WI38 (cell line): ENCODE measurements at regions not wholly inside any gene's neighbourhood (a gene's known extent, or its start where the extent isn't known, plus 50 kb on each side); places are given as distances from the start of the nearest gene placed in this dataset.

Source experiments
- H3K4me3 ChIP-seq: 2 replicates; pipeline ENCODE4 v1.5.1; 2011; ENCODE audit warnings: low read depth, mild to moderate bottlenecking, control low read depth, low read length
- TF ChIP-seq, protein P1 (sequence below): IDR thresholded peaks from 2 replicates; pipeline ENCODE4 v1.5.1; 2012; ENCODE audit warnings: low read depth, mild to moderate bottlenecking, control low read depth, low read length

DNA sequence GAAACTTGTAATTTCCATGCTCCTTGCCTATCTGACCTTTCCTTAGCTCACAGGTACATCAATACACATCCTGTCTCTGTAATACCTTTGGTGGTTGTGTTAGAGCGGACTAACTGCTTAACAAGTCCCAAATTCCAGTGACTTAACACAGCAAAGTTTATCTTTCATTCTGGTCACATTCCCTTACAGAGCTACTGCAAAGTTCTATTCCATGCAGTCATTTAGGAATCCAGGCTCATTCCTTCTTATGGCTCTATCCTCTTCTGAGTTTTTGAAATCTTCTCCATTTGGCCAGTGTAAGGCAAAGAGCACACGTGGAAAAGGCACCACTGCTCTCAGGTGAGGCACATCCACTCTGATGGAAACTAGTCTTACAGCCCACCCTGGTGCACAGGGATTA, 238.6 kb upstream of the ANKRD55 start:
- no peak overlapping the region for H3K4me3 ChIP-seq
- TF ChIP-seq, protein P1, sequence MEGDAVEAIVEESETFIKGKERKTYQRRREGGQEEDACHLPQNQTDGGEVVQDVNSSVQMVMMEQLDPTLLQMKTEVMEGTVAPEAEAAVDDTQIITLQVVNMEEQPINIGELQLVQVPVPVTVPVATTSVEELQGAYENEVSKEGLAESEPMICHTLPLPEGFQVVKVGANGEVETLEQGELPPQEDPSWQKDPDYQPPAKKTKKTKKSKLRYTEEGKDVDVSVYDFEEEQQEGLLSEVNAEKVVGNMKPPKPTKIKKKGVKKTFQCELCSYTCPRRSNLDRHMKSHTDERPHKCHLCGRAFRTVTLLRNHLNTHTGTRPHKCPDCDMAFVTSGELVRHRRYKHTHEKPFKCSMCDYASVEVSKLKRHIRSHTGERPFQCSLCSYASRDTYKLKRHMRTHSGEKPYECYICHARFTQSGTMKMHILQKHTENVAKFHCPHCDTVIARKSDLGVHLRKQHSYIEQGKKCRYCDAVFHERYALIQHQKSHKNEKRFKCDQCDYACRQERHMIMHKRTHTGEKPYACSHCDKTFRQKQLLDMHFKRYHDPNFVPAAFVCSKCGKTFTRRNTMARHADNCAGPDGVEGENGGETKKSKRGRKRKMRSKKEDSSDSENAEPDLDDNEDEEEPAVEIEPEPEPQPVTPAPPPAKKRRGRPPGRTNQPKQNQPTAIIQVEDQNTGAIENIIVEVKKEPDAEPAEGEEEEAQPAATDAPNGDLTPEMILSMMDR: no peak

DNA sequence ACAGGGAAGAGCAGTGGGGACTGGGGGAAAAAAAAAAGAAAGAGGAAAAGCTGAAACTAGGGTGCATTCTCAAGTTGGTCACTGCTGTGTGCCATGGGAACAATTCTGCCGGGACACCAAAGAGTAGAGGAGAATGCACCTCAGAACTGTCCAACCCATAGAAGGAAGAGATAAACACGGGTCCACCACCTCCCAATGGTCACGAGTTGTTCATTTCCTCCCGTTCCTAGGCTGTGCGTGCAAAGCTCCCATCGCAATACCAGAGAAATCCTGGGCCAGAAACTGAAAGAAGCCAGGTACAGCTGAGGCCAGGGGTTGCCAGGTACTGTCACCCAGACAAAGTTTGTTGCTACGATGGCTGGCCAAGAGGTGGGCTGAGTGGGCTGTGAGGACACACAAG, 236.9 kb upstream of the ANKRD55 start:
- TF ChIP-seq, protein P1: no peak
- no peak overlapping the region for H3K4me3 ChIP-seq

DNA sequence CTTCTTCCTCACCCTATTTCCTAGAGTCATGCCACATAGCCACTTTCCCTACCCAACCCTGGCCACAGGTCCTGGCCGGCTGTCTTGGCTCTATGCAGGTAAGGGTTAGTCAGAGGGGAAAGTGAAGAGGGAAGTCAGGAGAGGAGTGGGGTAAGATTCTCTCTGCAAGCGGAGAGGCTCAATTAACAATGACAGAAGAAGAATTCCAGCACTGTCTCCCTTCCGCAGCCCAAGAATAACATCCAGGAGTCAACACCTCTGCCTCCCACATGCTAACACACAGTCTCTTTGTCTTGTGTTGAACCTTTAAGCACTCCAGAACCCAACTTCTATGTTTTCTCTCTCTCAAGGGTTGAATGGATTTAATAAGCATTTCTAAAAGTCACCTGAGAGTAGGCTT, 235.1 kb upstream of the ANKRD55 start:
- no peak overlapping the region for H3K4me3 ChIP-seq
- TF ChIP-seq, protein P1: no peak

DNA sequence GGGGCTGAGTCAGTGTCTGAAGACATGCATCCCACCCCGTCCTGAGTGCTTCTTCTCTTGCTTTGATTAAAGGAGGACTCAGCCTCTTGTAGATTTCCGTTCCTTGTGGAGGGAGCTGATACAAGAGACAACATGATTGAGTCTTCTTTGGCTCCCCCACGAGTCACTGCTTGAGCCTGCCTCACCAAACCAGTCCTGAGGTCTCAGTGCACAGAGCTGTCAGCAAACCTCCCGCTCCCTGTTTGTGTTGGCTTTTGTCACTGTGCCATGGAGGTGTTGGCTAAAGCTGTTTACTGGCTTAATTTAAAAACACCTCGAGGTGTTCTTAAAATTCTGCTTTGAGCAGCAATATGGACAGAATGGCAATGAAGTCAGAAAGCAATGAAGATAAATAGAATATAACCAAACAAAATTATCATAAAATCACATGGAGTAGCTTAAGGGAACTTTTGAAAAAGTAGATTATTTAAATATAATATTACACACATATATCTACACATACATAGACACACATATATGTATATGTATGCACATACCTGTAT, 234.1 kb upstream of the ANKRD55 start:
- TF ChIP-seq, protein P1: no peak
- no peak overlapping the region for H3K4me3 ChIP-seq

DNA sequence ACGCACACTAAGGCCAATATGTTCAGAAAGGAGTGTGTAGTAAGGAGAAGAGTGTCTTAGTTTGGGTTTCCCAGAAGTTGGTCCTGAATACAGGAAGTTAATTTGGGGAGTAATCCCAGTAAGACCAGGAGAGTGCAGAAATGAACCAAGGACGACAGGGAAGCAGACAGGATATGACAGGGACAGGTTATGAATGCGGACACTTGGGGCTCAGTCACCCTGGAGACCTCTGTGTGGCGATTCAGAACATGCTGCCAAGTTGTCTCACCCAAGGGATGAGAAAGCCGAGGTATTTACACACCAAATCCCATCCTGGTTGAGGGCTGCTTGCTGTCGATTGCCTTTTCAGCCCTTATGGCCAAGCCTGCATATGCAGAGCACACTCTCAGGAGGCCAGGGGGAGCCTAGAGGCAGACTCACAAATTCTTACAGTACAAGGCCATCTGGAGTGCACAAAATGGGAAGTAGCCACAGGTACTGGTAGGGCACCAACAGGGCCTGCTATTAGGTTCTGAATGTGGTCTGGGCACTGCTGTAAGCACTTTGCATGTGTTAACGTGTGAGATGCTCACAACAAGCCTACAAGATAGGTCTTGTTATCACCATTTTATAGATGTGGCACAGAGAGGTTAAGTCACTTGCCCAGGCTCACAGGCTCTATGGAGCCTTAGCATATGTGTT, 233.1 kb upstream of the ANKRD55 start:
- TF ChIP-seq, protein P1: no peak
- no peak overlapping the region for H3K4me3 ChIP-seq

DNA sequence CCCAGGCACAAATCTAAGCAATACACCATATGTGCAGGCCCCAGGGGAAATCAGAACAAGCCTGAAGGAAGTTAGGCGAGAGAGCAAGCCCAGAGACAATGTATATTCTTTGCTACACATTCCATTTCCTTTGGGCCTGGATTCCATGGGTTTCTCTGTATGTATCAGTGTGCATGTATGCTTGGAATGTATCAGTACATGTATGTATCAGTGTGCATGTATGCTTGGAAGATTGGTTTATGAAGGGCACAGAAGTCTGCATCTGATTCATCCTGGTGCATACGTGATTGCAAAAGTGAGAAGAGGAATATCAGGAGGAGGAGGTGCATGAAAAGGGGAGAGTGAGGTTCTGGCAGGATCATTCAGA, 232.6 kb upstream of the ANKRD55 start:
- TF ChIP-seq, protein P1: no peak
- no peak overlapping the region for H3K4me3 ChIP-seq

DNA sequence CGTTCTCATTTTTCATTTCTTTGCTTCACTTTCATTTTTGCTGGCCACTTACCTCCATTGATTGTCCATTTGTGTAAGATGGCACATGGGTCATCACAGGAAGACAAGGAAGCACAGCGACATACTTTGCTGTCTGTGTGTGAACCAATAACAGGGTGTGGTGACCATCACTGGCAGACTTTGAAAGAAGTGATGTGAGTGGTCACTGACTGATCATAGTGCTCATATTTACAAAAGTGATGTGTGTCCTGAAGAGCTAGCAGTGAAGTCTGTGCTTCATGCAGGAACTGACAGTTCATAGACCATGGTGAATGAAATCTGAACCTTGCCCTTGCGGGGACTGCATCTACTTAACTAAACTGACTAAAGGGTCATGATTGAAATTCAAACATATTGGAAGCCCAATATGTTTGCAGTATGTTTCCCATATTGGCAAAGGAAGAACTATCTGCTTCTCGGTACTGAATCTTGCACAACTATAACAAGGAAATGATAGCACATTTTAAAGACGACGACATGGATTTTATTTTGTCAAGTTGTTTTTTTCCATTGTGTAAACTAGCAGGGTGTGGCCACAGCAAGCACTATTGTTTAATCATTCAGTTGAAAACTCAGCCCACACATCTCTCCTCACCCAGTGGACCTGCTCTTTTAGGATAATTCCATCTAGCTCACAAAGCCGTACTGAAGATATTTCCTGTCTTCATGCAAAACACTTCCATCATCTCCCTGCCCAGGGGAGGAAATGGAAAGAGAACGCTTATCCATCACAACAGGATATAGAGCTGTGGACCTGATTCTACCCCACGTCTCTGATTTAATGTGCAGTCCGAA, 232.0 kb upstream of the ANKRD55 start:
- TF ChIP-seq, protein P1: no peak
- no peak overlapping the region for H3K4me3 ChIP-seq
